HCT116 (cell line): ENCODE measurements at regions not wholly inside any gene's neighbourhood (a gene's known extent, or its start where the extent isn't known, plus 50 kb on each side); places are given as distances from the start of the nearest gene placed in this dataset.

Experiments
- ATF3 ChIP-seq: IDR thresholded peaks from 2 replicates; pipeline ENCODE4 v1.6.1; 2012
- CEBPB ChIP-seq: IDR thresholded peaks from 2 replicates; pipeline ENCODE4 v1.6.1; 2012; ENCODE audit warnings: low read depth
- EZH2phosphoT487 ChIP-seq: fragments of 200-600 bp; IDR thresholded peaks from 2 replicates; pipeline ENCODE4 v1.6.1; 2018; ENCODE audit warnings: antibody characterized with exemption, borderline replicate concordance
- POLR2A ChIP-seq: IDR thresholded peaks from 2 replicates; pipeline ENCODE4 v1.7.0; 2011; ENCODE audit warnings: borderline replicate concordance; ENCODE audit not compliant: insufficient read depth, insufficient read length; ENCODE audit errors: extremely low read depth
- POLR2AphosphoS5 ChIP-seq: IDR thresholded peaks from 2 replicates; pipeline ENCODE4 v1.6.1; 2011; ENCODE audit warnings: mild to moderate bottlenecking, low read depth, low read length, moderate library complexity
- SP1 ChIP-seq: IDR thresholded peaks from 2 replicates; pipeline ENCODE4 v1.6.1; 2012; ENCODE audit warnings: low read depth
- TF ChIP-seq, protein P1 (sequence below), 3 experiments: fragments of 200-600 bp in 1 of 3; sonication (generic) in 1 of 3; IDR thresholded peaks in 2 of 3; conservative IDR thresholded peaks in 1 of 3; 2 replicates each; pipeline ENCODE4 v1.5.1; 2012 to 2017; ENCODE audit warnings: low read depth in 2 of 3, low read length in 2 of 3, antibody characterized with exemption in 1 of 3, borderline replicate concordance in 1 of 3, control low read depth in 1 of 3, mild to moderate bottlenecking in 1 of 3, mixed read lengths in 1 of 3, mixed run types in 1 of 3, moderate library complexity in 1 of 3; ENCODE audit not compliant: insufficient read depth in 1 of 3

DNA sequence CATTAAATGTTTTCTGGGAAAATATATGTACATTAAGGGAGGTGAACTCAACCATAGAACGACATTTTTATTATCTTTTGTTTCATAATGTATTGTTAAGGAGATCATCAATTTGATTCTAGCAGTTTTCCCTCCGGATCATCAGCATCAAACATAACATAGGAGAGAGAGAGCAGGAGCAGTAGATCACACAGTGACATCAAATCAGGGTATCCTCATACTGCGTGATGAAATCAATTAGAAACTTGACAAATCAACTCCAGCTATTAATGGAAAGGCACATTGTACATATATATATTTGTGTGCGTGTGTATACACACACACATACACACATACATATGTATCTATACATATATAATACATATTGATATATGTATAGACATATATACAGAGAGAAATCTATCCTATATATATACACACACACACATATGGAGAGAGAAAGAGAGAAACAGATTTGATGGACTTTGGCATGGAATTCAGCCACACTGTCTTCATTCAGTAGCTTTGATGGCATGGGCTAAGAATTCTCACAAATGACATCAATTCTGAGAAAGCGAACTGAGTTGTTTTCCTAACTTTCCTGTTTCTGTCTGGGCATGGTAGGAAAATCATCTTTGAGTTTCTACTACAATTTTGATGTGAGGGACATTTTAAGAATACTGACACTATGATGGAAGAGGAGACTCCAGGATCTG is 1302.8 kb upstream of the SEL1L start:
- TF ChIP-seq EZH2phosphoT487 (no peak), POLR2AphosphoS5 (no peak), ATF3 (no peak), POLR2A (no peak), SP1 (no peak), CEBPB (no peak)
- TF ChIP-seq, protein P1, sequence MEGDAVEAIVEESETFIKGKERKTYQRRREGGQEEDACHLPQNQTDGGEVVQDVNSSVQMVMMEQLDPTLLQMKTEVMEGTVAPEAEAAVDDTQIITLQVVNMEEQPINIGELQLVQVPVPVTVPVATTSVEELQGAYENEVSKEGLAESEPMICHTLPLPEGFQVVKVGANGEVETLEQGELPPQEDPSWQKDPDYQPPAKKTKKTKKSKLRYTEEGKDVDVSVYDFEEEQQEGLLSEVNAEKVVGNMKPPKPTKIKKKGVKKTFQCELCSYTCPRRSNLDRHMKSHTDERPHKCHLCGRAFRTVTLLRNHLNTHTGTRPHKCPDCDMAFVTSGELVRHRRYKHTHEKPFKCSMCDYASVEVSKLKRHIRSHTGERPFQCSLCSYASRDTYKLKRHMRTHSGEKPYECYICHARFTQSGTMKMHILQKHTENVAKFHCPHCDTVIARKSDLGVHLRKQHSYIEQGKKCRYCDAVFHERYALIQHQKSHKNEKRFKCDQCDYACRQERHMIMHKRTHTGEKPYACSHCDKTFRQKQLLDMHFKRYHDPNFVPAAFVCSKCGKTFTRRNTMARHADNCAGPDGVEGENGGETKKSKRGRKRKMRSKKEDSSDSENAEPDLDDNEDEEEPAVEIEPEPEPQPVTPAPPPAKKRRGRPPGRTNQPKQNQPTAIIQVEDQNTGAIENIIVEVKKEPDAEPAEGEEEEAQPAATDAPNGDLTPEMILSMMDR (IDR thresholded peaks at IDR 0.05 in 2 of 3, conservative IDR thresholded peaks at IDR 0.05 in 1 of 3; ENCODE audit: borderline replicate concordance in 1 of 3, insufficient read depth in 1 of 3, low read depth in 2 of 3, low read length in 2 of 3), result no peak
